Germinal center (tissue), 1 donor: ENCODE measurements at regions not wholly inside any gene's neighbourhood (a gene's known extent, or its start where the extent isn't known, plus 50 kb on each side); places are given as distances from the start of the nearest gene placed in this dataset.
"Not testable (repeated sequence)": the region's sequence is repeated elsewhere in the genome, so short reads cannot be mapped to it uniquely, and the experiment has no call there.

Source experiments
- DNase-seq: peaks from one replicate; pipeline ENCODE4 v3.0.0; 2012; ENCODE audit warnings: mixed read lengths, low spot score

- no peak for DNase-seq
Measured at GRCh38 chr1:30151119-30151518, 572.3 kb downstream of the MATN1 start.

GRCh38 chr1:30149226-30149625, 574.2 kb downstream of the MATN1 start:
- DNase-seq: no peak

- no peak for DNase-seq
Measured at GRCh38 chr1:30148676-30149075, 574.7 kb downstream of the MATN1 start.

DNA sequence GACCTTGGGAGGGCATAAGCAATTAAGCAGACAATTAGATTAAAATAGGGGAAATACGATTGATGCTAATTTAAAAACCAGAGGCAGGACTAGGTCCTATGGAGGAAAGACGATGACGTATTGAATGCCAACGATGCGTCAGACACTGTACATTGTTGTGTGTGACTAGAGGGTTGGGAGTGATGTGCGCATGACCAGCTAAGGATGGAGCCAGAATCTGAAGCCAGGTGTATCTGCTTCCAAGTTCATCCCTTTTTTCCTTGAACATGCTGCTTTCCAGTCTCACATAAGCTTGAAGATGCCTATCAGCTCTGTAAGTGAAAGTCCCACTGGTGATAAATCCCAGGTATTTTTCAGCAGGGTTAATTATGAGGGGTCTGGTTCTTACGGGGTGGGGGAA, 576.2 kb downstream of the MATN1 start:
- no peak for DNase-seq

DNA sequence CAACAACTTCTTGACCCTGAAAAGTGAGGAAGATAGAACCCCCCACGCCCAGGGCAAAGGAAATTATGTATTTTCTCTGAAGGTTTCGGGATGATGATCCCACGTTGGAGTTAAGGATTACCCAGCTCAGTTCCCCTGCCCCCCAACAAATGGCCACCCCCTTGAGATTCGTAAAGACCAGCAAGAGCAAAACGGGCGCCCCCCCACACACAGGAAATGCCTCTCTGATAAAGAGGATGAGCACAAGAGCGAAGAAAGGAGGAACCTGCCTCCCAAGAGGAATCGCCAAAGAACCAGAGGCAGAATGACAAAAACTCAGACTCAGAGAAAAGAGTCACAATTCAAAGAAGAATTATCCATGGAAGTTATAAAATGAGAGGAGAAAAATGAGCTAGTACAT, 576.9 kb downstream of the MATN1 start:
- no peak for DNase-seq

DNA sequence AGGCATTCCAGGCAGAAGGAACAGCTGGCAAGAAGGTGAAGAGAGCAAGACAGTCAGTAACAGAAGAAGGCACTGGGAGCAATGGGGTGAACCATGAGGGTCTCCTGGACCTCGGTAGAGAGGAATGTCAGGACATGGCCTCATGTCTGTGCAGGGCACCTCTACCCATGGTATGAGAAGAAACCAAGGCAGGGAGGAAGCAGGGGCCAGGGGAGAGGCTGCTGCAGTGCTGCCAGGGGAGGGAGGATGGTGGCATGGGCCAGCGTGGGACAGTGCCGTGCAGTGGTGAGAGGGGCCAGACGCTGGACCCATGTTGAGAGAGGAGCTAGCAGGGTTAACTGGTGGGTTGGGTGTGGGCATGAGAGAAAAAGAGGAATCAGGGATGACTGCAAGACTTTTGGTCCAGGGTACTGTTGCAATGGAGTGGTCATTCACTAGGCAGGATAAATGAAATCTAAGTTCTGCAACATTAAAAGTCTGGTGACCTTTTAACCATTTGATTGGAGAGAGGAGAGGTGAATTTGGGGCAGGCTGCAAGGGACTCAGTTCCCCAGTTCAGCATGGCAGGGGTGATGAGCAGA, 577.6 kb downstream of the MATN1 start:
- no peak for DNase-seq

- no peak for DNase-seq
Measured at GRCh38 chr1:30144831-30145230, 578.6 kb downstream of the MATN1 start.

DNA sequence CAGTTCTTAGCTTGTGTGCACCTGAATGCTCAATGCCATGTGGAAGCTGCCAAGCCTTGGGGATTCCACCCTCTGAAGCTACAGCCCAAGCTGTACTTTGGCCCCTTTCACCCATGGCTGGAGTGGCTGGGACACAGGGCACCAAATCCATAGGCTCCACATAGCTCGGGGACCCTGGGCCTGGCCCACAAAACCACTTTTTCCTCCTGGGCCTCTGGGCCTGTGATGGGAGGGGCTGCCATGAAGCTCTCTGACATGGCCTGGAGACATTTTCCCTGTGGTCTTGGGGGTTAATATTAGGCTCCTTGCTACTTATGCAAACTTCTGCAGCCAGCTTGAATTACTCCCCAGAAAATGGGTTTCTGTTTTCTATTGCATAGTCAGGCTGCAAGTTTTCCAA, 579.9 kb downstream of the MATN1 start:
- no peak for DNase-seq

- no peak for DNase-seq
Measured at GRCh38 chr1:30140566-30140965, 582.8 kb downstream of the MATN1 start.

GRCh38 chr1:30138891-30139290, 584.5 kb downstream of the MATN1 start:
- no peak for DNase-seq

DNA sequence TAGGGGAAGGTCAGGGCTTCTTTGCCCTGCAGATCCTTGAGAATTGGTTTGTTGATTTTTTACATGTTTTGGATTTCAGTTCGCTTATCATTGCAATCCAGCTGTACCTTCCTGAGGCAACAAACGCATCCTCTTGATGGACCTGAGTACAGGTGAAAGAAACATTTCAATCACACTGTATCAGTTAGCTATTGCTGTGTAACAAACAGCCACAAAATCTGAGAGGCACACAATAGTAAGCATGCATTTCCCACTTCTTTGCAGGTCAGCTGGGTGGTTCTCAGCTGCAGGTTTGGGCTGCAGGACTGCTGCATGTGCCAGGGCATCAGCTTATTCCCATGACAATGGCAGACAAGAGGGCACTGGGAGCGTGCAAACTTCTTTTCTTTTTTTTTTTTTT, 586.4 kb downstream of the MATN1 start:
- DNase-seq: no peak

GRCh38 chr1:30135698-30136097, 587.7 kb downstream of the MATN1 start:
- DNase-seq: no peak

DNA sequence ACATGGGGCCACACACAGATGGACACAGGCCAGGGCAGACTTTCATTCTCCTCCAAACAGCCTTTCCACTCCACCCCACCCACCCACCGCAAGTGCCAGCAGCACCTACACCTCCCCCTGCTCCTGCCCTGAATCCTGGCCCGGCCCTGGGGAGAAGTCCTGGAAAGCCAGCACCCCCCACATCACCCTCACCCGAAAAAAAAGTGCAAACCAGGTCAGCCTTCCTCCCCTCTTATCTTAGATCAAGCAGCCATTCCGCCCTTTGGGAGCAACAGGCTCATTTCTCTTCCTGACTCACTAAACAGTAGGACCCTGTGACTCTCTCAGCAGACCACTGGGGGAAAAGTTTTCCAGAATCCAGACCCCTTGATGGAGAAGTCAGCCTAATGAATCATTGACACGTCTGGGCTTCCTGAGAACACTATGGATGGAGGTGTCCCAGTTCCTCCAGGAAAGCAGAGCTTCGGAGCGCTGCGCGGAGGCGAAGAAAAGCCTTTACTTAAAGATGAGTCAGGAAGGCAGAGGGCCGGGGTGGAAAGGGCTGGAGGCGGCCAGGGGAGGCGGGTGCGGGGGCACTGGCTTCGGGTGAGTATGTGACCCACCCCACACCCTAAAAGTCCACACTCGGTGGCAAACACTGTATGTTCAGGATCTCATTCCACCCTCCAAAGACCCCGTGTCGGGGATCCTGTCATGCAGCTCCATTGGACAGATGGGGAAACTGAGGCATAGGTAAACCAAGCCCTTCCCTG, 588.7 kb downstream of the MATN1 start:
- DNase-seq: no peak

DNA sequence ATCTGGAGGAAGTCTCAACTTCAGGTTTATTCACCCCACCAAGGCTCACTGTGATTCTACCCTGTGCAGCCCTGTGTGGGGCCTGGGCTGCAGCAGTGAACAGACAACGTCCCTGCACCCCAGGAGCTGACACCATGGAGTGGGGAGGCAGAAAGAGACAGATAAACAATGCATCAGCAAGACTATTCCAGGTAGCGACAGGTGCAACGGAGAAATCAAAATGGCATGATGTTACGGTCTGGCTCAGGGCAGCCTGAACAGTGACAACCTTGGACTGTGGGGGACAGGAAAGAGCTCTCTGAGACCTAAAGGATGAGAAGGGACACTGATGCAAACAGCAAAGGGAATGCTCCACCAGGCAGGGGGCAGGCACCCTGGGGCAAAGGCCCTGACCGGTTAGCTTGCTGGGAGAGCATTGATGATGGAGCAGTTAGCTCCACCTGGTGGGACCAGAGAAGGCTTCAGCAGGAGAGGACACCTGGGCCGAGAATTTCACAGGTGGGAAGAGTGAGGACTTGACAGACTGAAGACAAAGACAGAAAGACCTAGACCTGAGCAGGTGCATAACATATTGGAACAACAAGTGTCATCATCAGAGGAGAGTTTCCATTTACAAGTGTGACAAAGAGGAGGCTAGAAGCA, 589.9 kb downstream of the MATN1 start:
- no peak for DNase-seq

DNA sequence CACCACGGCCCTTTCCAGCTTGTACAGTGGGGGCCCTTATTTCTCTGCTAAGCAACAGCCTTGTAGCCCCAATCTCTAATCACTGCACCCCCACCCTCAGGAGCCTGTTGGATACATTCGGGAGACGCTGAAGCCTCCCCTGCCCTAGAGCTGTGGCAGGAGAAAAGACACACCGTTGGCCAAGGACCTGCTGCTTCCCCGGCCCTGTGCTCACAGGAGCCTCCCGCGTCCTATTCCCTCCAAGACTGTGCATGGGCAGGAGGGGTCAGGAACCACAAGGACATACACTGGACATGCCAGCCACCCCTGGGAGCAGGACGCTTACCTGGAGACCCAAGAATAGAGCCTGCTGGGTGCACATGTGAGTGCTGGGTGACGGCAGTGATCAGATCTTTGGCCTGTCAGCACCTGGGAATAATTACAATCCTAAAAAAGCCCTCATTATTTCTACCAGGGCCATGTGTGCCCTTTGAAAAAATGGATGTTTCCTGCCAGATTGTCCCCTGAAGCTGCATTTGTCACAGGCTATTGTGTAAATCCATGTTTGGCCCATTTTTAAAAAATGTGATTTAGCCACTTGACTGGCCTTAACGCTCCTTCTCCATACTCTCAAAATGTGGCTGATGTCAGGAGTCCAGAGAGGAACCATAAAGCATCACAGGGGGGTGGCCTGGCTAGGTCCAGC, 590.6 kb downstream of the MATN1 start:
- DNase-seq: no peak

DNA sequence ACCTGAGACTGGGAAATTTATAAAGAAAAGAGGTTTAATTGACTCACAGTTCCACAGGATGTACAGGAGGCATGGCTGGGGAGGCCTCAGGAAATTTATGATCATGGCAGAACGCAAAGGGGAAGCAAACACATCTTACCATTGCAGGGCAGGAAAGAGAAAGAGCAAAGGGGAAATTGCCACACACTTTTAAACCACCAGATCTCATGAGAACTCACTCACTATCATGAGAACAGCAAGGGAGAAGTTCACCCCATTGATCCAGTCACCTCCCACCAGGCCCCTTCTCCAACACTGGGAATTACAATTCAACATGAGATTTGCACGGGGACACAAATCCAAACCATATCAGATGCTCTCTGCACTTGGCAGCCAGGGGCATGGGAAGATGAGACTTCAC, 592.8 kb downstream of the MATN1 start:
- not testable (repeated sequence) for DNase-seq

- no peak for DNase-seq
Measured at GRCh38 chr1:30130099-30130498, 593.3 kb downstream of the MATN1 start.

DNA sequence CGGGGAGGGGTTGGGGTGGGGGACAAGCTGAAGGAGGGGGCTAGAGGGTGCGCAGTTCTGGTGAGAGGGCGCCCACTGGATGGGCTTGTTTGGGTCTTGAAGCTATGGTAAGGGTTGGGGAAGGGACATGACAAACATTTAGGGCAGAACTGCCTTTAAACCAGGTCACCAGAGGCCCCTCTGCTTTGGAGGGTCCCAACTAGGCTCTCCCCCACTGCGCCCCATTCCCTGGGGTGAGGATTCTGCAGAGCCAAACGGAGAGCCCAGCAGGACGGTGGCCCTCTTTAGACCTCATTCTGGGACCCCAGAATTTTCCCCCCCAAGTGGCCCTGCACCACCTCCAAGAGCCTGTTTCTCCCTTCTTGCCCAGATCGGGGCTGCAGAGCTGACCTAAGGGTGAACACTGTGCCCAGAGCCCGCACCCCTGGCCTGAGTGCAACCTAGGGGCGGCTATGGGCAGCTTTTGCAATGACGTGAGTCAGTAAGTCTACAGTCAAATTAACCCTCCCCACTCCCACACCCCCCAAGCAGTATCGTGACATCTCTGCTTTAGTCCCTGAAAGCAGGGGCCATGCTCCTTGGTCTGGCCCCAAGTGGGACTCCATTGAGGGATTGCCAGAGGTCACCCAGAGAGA, 593.8 kb downstream of the MATN1 start:
- DNase-seq: no peak

DNA sequence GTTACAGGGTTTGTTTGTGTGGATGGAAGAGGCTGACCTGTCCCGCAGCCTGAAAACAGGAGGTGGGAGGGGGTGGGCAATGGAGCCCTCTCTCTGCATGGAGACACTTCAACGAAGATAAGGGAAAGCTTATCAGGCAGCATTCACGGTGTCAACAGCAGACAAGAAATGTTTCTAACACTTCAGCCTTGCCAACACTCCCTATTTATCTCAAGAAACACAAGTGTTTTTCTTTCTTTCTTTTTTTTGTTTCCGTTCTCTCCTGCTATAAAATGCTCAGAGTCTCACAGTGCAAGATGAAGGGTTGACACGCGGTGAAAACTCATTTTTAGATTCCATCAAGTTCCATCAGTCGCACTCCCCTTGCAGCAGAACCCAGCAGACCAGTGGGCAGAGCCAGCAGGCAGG, 594.4 kb downstream of the MATN1 start:
- no peak for DNase-seq

GRCh38 chr1:30126848-30127247, 596.5 kb downstream of the MATN1 start:
- DNase-seq: no peak

- no peak for DNase-seq
Measured at GRCh38 chr1:30125821-30126170, 597.6 kb downstream of the MATN1 start.

- DNase-seq: no peak
Measured at GRCh38 chr1:30125021-30125820, 598.2 kb downstream of the MATN1 start.
